ENCODE measurements at regions not wholly inside any gene's neighbourhood (a gene's known extent, or its start where the extent isn't known, plus 50 kb on each side); places are given as distances from the start of the nearest gene placed in this dataset.
"Not testable (repeated sequence)": the region's sequence is repeated elsewhere in the genome, so short reads cannot be mapped to it uniquely, and the experiment has no call there.

DNA sequence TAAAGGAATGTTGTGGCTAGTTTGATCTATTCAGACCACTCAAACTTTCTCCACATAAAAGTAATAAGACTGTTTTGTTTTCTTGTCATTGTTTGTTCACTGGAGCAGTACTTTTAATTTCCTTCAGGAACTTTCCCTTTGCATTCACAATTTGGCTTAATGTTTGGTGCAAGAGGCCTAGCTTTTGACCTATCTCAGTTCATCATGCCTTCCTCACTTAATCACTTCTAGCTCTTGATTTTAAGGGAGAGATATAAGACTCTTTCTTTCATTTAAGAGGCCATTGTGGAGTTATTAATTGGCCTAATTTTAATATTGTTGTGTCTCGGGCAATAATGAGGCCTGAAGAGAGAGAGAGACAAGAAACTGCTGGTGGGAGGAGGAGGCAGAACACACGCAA is 371.7 kb upstream of the DEPDC1 start:
- TF ChIP-seq, protein P1, sequence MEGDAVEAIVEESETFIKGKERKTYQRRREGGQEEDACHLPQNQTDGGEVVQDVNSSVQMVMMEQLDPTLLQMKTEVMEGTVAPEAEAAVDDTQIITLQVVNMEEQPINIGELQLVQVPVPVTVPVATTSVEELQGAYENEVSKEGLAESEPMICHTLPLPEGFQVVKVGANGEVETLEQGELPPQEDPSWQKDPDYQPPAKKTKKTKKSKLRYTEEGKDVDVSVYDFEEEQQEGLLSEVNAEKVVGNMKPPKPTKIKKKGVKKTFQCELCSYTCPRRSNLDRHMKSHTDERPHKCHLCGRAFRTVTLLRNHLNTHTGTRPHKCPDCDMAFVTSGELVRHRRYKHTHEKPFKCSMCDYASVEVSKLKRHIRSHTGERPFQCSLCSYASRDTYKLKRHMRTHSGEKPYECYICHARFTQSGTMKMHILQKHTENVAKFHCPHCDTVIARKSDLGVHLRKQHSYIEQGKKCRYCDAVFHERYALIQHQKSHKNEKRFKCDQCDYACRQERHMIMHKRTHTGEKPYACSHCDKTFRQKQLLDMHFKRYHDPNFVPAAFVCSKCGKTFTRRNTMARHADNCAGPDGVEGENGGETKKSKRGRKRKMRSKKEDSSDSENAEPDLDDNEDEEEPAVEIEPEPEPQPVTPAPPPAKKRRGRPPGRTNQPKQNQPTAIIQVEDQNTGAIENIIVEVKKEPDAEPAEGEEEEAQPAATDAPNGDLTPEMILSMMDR (conservative IDR thresholded peaks at IDR 0.05; ENCODE audit: low read depth, low read length), result no peak
- DNase-seq (ENCODE audit: low read depth), result no peak

DNA sequence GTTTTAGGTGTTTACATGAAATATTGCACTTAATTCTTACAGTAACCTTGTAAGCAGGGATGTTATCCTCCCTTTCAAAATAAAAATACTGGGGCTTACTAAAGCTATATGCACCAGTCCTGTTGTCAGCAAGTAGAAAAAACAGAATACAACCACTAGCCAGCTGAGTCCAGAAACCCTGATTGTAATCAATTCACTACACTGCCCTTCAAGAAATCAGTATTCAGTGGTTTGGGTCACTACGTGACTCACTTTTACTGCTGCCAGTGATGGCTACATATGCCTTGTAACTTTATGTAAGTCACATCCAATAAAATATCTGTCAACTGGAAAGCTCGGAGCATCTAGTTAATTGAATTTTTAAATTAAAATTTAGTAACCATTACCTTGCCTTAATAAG is 376.3 kb upstream of the DEPDC1 start:
- TF ChIP-seq, protein P1 (conservative IDR thresholded peaks at IDR 0.05; ENCODE audit: low read depth, low read length), result no peak
- H3K4me3 ChIP-seq (ENCODE audit: low read depth, low read length), result no peak overlapping the region
- DNase-seq (ENCODE audit: low read depth), result no peak

More for the DNA sequence above, 371.7 kb upstream of the DEPDC1 start:
- H3K4me3 ChIP-seq (ENCODE audit: low read depth, low read length), result no peak overlapping the region

DNA sequence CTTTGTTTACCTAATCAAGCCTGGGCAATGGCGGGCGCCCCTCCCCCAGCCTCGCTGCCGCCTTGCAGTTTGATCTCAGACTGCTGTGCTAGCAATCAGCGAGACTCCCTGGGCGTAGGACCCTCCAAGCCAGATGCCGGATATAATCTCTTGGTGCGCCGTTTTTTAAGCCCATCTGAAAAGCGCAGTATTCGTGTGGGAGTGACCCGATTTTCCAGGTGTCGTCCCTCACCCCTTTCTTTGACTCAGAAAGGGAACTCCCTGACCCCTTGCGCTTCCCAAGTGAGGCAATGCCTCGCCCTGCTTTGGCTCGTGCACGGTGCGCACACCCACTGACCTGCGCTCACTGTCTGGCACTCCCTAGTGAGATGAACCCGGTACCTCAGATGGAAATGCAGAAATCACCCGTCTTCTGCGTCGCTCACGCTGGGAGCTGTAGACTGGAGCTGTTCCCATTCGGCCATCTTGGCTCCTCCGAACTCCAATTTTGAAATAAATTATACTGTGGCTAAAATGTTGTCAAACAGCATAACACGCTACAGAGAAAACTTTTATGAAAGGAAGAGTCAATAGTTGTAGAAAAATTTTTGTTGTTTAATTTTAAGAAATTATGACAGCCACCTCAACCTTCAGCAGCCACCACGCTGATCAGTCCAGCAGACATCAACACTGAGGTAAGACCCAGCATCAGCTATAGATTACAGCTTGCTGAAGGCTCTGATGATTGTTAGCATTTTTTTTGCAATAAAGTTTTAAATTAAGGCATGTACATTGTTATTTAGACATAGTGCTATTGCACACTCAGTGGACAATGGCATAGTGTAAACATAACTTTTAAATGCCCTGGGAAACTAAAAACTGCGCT is 384.7 kb upstream of the DEPDC1 start:
- DNase-seq (ENCODE audit: low read depth); H3K4me3 ChIP-seq (ENCODE audit: low read depth, low read length): not testable (repeated sequence)

DNA sequence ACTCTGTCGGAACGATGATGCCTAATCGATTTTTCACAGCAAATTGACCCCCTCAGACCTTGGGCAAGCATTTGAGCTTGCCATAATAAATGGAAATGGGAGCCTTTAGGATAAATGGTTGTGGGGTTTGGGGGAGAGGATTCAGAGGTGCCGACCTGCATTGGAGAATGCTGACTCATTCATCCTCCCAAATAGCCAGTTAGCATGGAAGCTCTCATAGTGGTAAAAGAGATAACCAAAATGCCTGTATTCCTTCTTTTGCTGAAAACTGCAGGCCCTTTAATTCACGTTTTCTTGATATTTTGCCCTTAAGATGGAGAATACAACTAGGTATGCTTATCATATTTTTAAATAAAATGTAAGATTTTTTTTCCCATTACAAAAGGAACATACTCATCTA is 392.6 kb upstream of the DEPDC1 start:
- TF ChIP-seq, protein P1 (conservative IDR thresholded peaks at IDR 0.05; ENCODE audit: low read depth, low read length), result no peak
- no peak overlapping the region for H3K4me3 ChIP-seq (ENCODE audit: low read depth, low read length)
- no peak for DNase-seq (ENCODE audit: low read depth)

DNA sequence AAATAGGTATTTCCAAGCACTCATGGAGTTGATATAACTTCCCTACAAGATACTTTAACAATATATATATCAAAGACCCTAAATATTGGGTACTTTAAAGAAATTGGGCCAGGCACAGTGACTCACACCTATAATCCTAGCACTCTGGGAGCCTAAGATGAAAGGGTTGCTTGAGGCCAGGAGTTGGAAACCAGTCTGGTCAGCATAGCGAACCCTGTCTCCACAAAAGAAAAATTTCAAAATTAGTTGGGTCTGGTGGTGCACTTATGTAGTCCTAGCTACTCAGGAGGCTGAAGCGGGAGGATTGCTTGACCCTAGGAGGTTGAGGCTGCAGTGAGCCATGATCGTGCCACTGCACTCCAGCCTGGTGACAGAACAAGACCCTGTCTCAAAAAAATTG is 393.9 kb upstream of the DEPDC1 start:
- TF ChIP-seq, protein P1 (conservative IDR thresholded peaks at IDR 0.05; ENCODE audit: low read depth, low read length), result no peak
- no peak for DNase-seq (ENCODE audit: low read depth)
- no peak overlapping the region for H3K4me3 ChIP-seq (ENCODE audit: low read depth, low read length)

DNA sequence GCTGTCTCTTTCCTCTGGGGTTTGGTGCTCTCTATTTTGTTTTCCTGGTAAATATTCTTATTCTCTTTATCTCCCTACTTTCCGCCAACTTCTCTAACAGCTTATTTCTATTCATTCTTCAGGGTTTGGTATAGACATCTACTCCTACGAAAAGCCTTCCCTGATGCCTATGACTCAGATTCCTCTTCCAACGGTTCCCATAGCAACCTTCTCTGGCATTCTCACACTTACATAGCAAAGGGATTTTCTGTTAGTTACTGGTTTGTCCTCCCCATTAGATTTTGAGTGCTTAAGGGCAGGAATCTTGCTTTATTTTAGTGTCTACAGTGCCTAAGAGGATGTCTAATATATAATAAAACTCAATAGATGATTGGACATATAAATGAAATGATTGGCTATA is 407.6 kb upstream of the DEPDC1 start:
- H3K4me3 ChIP-seq (ENCODE audit: low read depth, low read length), result no peak overlapping the region
- DNase-seq (ENCODE audit: low read depth), result no peak
- TF ChIP-seq, protein P1 (conservative IDR thresholded peaks at IDR 0.05; ENCODE audit: low read depth, low read length), result no peak

DNA sequence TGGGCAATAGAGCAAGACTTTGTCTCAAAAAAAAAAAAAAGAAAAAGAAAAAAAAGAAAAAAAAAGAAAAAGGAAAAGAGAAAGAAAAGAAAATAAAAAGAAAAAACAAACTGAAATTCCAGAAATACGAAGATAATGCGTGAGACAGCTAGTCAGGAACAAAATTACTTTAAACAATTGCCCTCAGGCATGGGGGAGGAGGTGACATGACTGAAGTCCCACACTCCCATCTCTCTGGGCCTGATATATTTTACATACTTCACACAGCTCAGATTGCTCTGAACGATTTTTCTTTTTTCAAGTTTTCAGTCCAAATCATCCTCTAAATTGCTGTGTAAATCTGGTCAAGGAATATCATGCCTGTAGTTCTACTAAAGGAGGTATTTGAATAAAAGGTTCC is 409.5 kb upstream of the DEPDC1 start:
- TF ChIP-seq, protein P1 (conservative IDR thresholded peaks at IDR 0.05; ENCODE audit: low read depth, low read length), result no peak
- no peak for DNase-seq (ENCODE audit: low read depth)
- H3K4me3 ChIP-seq (ENCODE audit: low read depth, low read length), result no peak overlapping the region
